H1 (cell line): ENCODE measurements at regions not wholly inside any gene's neighbourhood (a gene's known extent, or its start where the extent isn't known, plus 50 kb on each side); places are given as distances from the start of the nearest gene placed in this dataset.

Experiments
- CTCF ChIA-PET: fragments of 300-600 bp; sonication (Branson Sonifier 250); formaldehyde crosslinking; loops from one replicate; lab custom pipeline; 2021; ENCODE audit not compliant: partially characterized antibody; lab: Charles Lee
- POLR2A ChIA-PET: fragments of 300-600 bp; sonication (Branson Sonifier 250); formaldehyde crosslinking; loops from one replicate; lab custom pipeline; 2021; ENCODE audit warnings: inconsistent platforms; ENCODE audit not compliant: partially characterized antibody; lab: Charles Lee
- DNase-seq, 2 experiments: peaks; one replicate each; pipeline versions ENCODE4 v3.0.0 to v3.0.0-alpha.2; 2010 to 2022; ENCODE audit warnings: low spot score in 2 of 2, low read depth in 1 of 2, mixed read lengths in 1 of 2
- FAIRE-seq: peaks from 2 replicates; lab custom pipeline; 2011; peaks lifted over from hg19 to GRCh38; lab: Jason Lieb, UNC
- H2AFZ ChIP-seq: 2 replicates; pipeline ENCODE4 v1.8.1; 2012; ENCODE audit warnings: low read length, inconsistent platforms
- H2AK5ac ChIP-seq: 2 replicates; pipeline ENCODE4 v1.6.1; 2013; ENCODE audit warnings: low read depth, low read length
- H2BK120ac ChIP-seq: replicated peaks from 2 replicates; pipeline ENCODE3; 2013; ENCODE audit warnings: low read depth, low read length, inconsistent platforms
- H2BK12ac ChIP-seq: 2 replicates; pipeline ENCODE4 v1.6.1; 2013; ENCODE audit warnings: low read depth, low read length
- H2BK15ac ChIP-seq: 2 replicates; pipeline ENCODE4 v1.6.1; 2013; ENCODE audit warnings: low read length
- H2BK20ac ChIP-seq: 2 replicates; pipeline ENCODE4 v1.6.1; 2013; ENCODE audit warnings: low read length
- H2BK5ac ChIP-seq: 2 replicates; pipeline ENCODE4 v1.6.1; 2013; ENCODE audit warnings: low read depth, low read length
- H3K14ac ChIP-seq: 2 replicates; pipeline ENCODE4 v1.6.1; 2013; ENCODE audit warnings: inconsistent platforms; ENCODE audit not compliant: insufficient read length
- H3K18ac ChIP-seq: 2 replicates; pipeline ENCODE4 v1.6.1; 2013; ENCODE audit warnings: low read length; ENCODE audit errors: extremely low read depth
- H3K23ac ChIP-seq: 2 replicates; pipeline ENCODE4 v1.6.1; 2013; ENCODE audit warnings: inconsistent platforms; ENCODE audit not compliant: insufficient read length
- H3K23me2 ChIP-seq: 2 replicates; pipeline ENCODE4 v1.6.1; 2013; ENCODE audit warnings: low read depth, low read length
- H3K27ac ChIP-seq: 2 replicates; pipeline ENCODE4 v1.6.1; 2011; ENCODE audit warnings: low read depth, low read length, inconsistent platforms
- H3K27me3 ChIP-seq, 4 experiments: replicated peaks in 1 of 4; 1 replicate in 1 of 4; 2 replicates in 3 of 4; pipeline versions ENCODE4 v1.6.1 to v1.8.1; 2011 to 2013; ENCODE audit warnings: low read length in 3 of 4, mild to moderate bottlenecking in 3 of 4, inconsistent platforms in 2 of 4, mixed read lengths in 2 of 4, moderate library complexity in 1 of 4; ENCODE audit not compliant: control insufficient read depth in 3 of 4, insufficient read depth in 3 of 4; ENCODE audit errors: extremely low read depth in 1 of 4
- H3K36me3 ChIP-seq, 4 experiments: 2 replicates each; pipeline versions ENCODE4 v1.6.1 to v1.8.1; 2011 to 2013; ENCODE audit warnings: mild to moderate bottlenecking in 4 of 4, low read length in 3 of 4, moderate library complexity in 2 of 4, control low read depth in 1 of 4, inconsistent platforms in 1 of 4; ENCODE audit not compliant: insufficient read depth in 4 of 4, control insufficient read depth in 2 of 4
- H3K4ac ChIP-seq: replicated peaks from 2 replicates; pipeline ENCODE3; 2013; ENCODE audit warnings: low read length, low read depth, mixed read lengths, inconsistent platforms; ENCODE audit not compliant: insufficient read length
- H3K4me1 ChIP-seq, 4 experiments: replicated peaks in 1 of 4; 1 replicate in 1 of 4; 2 replicates in 3 of 4; pipeline versions ENCODE4 v1.6.1 to v1.8.1; 2011 to 2013; ENCODE audit warnings: low read length in 3 of 4, inconsistent platforms in 2 of 4, mixed read lengths in 1 of 4; ENCODE audit not compliant: insufficient read depth in 4 of 4, control insufficient read depth in 3 of 4
- H3K4me2 ChIP-seq, 2 experiments: 2 replicates each; pipeline versions ENCODE4 v1.6.1 to v1.8.1; 2011 to 2013; ENCODE audit warnings: low read depth in 2 of 2, low read length in 2 of 2, control low read depth in 1 of 2, inconsistent platforms in 1 of 2, mild to moderate bottlenecking in 1 of 2; ENCODE audit not compliant: insufficient read depth in 1 of 2
- H3K4me3 ChIP-seq, 4 experiments: fragments of 200-600, 300-600 bp in 1 of 4; sonication (generic), shearing (Covaris generic), sonication (Bioruptor Twin) in 1 of 4; 2 replicates each; pipeline versions ENCODE4 v1.5.1 to v1.8.1; 2011 to 2016; ENCODE audit warnings: low read length in 4 of 4, low read depth in 3 of 4, control low read depth in 2 of 4, inconsistent platforms in 2 of 4, mild to moderate bottlenecking in 2 of 4, mixed read lengths in 1 of 4, moderate library complexity in 1 of 4; ENCODE audit not compliant: insufficient read depth in 2 of 4; ENCODE audit errors: extremely low read depth in 1 of 4
- H3K56ac ChIP-seq: replicated peaks from 2 replicates; pipeline ENCODE3; 2013; ENCODE audit warnings: low read depth, mild to moderate bottlenecking, mixed read lengths, low read length, inconsistent platforms; ENCODE audit not compliant: insufficient read length
- H3K79me1 ChIP-seq: 2 replicates; pipeline ENCODE4 v1.6.1; 2013; ENCODE audit warnings: low read depth, low read length, control low read depth
- H3K79me2 ChIP-seq, 2 experiments: 2 replicates each; pipeline versions ENCODE4 v1.6.1 to v1.8.1; 2012 to 2013; ENCODE audit warnings: low read length in 2 of 2, mild to moderate bottlenecking in 2 of 2, inconsistent platforms in 1 of 2; ENCODE audit not compliant: insufficient read depth in 2 of 2, control insufficient read depth in 1 of 2
- H3K9ac ChIP-seq, 4 experiments: replicated peaks in 1 of 4; 1 replicate in 1 of 4; 2 replicates in 3 of 4; pipeline versions ENCODE4 v1.6.1 to v1.8.1; 2011 to 2013; ENCODE audit warnings: low read depth in 3 of 4, low read length in 3 of 4, control low read depth in 2 of 4, mild to moderate bottlenecking in 2 of 4, moderate library complexity in 2 of 4, inconsistent platforms in 1 of 4; ENCODE audit errors: extremely low read depth in 1 of 4
- H3K9me3 ChIP-seq, 2 experiments: 2 replicates each; pipeline versions ENCODE4 v1.6.1 to v1.8.1; 2012 to 2013; ENCODE audit warnings: mild to moderate bottlenecking in 2 of 2, moderate library complexity in 2 of 2, control low read depth in 1 of 2, inconsistent platforms in 1 of 2, low read depth in 1 of 2, low read length in 1 of 2, mixed read lengths in 1 of 2; ENCODE audit not compliant: insufficient read depth in 2 of 2
- H4K20me1 ChIP-seq, 2 experiments: replicated peaks in 1 of 2; 2 replicates each; pipeline versions ENCODE3 to v1.8.1; 2011 to 2013; ENCODE audit warnings: inconsistent platforms in 2 of 2, low read length in 2 of 2, mild to moderate bottlenecking in 1 of 2; ENCODE audit not compliant: insufficient read depth in 2 of 2, control insufficient read depth in 1 of 2
- H4K5ac ChIP-seq: 2 replicates; pipeline ENCODE4 v1.6.1; 2013; ENCODE audit warnings: low read length, low read depth, mixed read lengths, inconsistent platforms; ENCODE audit not compliant: insufficient read length
- H4K8ac ChIP-seq: 2 replicates; pipeline ENCODE4 v1.8.0; 2013; ENCODE audit warnings: mild to moderate bottlenecking, moderate library complexity, low read length, inconsistent platforms; ENCODE audit not compliant: insufficient read depth; ENCODE audit errors: extremely low read depth
- H4K91ac ChIP-seq: replicated peaks from 2 replicates; pipeline ENCODE3; 2013; ENCODE audit warnings: low read length, mixed read lengths, inconsistent platforms; ENCODE audit not compliant: insufficient read length
- CTCF ChIP-seq, 3 experiments: IDR thresholded peaks; 1 replicate in 2 of 3; 2 replicates in 1 of 3; pipeline versions ENCODE4 v1.5.1 to v1.6.1; 2011; ENCODE audit warnings: low read length in 3 of 3, mild to moderate bottlenecking in 3 of 3, inconsistent platforms in 2 of 3, low read depth in 1 of 3, moderate library complexity in 1 of 3; ENCODE audit not compliant: insufficient read depth in 1 of 3; ENCODE audit errors: control extremely low read depth in 1 of 3
- KDM1A ChIP-seq: fragments of 200-600, 300-600 bp; sonication (generic); IDR thresholded peaks from 2 replicates; pipeline ENCODE4 v1.7.1; 2016; ENCODE audit warnings: mild to moderate bottlenecking, low read length, borderline replicate concordance
- RAD21 ChIP-seq, 2 experiments: IDR thresholded peaks in 1 of 2; conservative IDR thresholded peaks in 1 of 2; 2 replicates each; pipeline ENCODE4 v1.6.1; 2011; ENCODE audit warnings: low read depth in 2 of 2, low read length in 2 of 2, improper control_type of control experiment in 1 of 2, inconsistent platforms in 1 of 2, mild to moderate bottlenecking in 1 of 2, moderate library complexity in 1 of 2
- WGBS, 2 experiments: shearing (Covaris generic) in 1 of 2; methylation state at CpG; one replicate each; pipeline versions ENCODE4 v1.1.6 to v1.1.7; 2013 to 2015; ENCODE audit warnings: low lambda C conversion rate in 2 of 2, mixed read lengths in 2 of 2, inconsistent platforms in 1 of 2, low coverage in 1 of 2, missing lambda C conversion rate in 1 of 2; ENCODE audit not compliant: insufficient replicate concordance in 2 of 2, insufficient coverage in 1 of 2, insufficient read length in 1 of 2; ENCODE audit errors: extremely low coverage in 1 of 2, missing lambda C conversion rate in 1 of 2; 5-methylcytosine and 5-hydroxymethylcytosine counted together

- no peak overlapping the region for H2AK5ac ChIP-seq
- 60% methylated on average over 5 of the region's 5 CpGs; no CpG with 5 or more reads in 1 of the 2 experiments for WGBS, 2 experiments
- TF ChIP-seq RAD21 (IDR thresholded peaks at IDR 0.05 in 1 of 2, conservative IDR thresholded peaks at IDR 0.05 in 1 of 2; ENCODE audit: low read depth in 2 of 2, low read length in 2 of 2) (peak in 1 of 2 experiments; percentile 22; a peak in 2 of 4 replicates), CTCF (IDR thresholded peaks at IDR 0.05; ENCODE audit: control extremely low read depth in 1 of 3, insufficient read depth in 1 of 3, low read depth in 1 of 3, low read length in 3 of 3) (peak in 2 of 3 experiments; percentile 13 to 21; a peak in 1 of 4 replicates), KDM1A (no peak)
Observed at GRCh38 chr22:47724030-47724429, 961.6 kb downstream of the TBC1D22A start.

More at GRCh38 chr22:47724030-47724429, 961.6 kb downstream of the TBC1D22A start:
- Histone ChIP-seq H3K27me3 (no peaks in the 10 kb centered on the region), H3K9me3 (no peaks in the 10 kb centered on the region), H3K4me1 (peaks cover 0 to 3% (median under 1%) of the 10 kb centered on the region in 4 experiments; a peak in 2 of 7 replicates), H2BK15ac (no peak overlapping the region), H3K23me2 (no peaks in the 10 kb centered on the region), H3K56ac (no peak overlapping the region), H3K79me2 (no peaks in the 10 kb centered on the region), H2BK20ac (no peak overlapping the region), H3K36me3 (no peaks in the 10 kb centered on the region), H3K14ac (no peak overlapping the region), H4K8ac (no peak overlapping the region), H2BK12ac (no peak overlapping the region), H4K20me1 (no peaks in the 10 kb centered on the region), H4K5ac (no peak overlapping the region), H3K27ac (no peak overlapping the region), H4K91ac (no peak overlapping the region), H3K4ac (no peak overlapping the region), H2BK120ac (no peak overlapping the region), H3K79me1 (no peaks in the 10 kb centered on the region), H2AFZ (no peak overlapping the region), H3K4me3 (no peak overlapping the region), H3K9ac (no peak overlapping the region), H2BK5ac (no peak overlapping the region), H3K23ac (no peak overlapping the region), H3K4me2 (no peak overlapping the region), H3K18ac (no peak overlapping the region)
- CTCF ChIA-PET = interaction anchor here (0.8 to 1.3 kb wide), 4 partner anchors 10 to 59 kb away, joined by 3 to 5 read pairs (median 4); no protein-coding TSS in a partner anchor
- no peak for DNase-seq
- peak; percentile 90 for FAIRE-seq
- POLR2A ChIA-PET = interaction anchor here (2.1 kb wide), 1 partner anchor 10 kb away, joined by 4 read pairs; no protein-coding TSS in a partner anchor
